MCF 10A (cell line): ENCODE measurements at regions not wholly inside any gene's neighbourhood (a gene's known extent, or its start where the extent isn't known, plus 50 kb on each side); places are given as distances from the start of the nearest gene placed in this dataset.
"Not testable (repeated sequence)": the region's sequence is repeated elsewhere in the genome, so short reads cannot be mapped to it uniquely, and the experiment has no call there.

ENCODE experiments used
- BruUV-seq: library from RNA; stranded (reverse); fragments of 400-500 nt; replicated peaks from 2 replicates; lab custom pipeline; 2021; lab: Mats Ljungman, UMichigan
- CTCF ChIA-PET: fragments of 300-600 bp; sonication (Branson Sonifier 250); formaldehyde crosslinking; extraction: SDS; loops from one replicate; lab custom pipeline; 2021; ENCODE audit warnings: antibody characterized with exemption, inconsistent platforms; lab: Yijun Ruan, JAX
- POLR2A ChIA-PET: fragments of 300-600, 350-650 bp; sonication (Branson Sonifier 250); formaldehyde crosslinking; extraction: SDS; loops from one replicate; lab custom pipeline; 2020; ENCODE audit warnings: antibody characterized with exemption, inconsistent platforms; lab: Yijun Ruan, JAX
- DNase-seq: peaks from one replicate; pipeline ENCODE4 v3.0.0-alpha.2; 2018; ENCODE audit not compliant: unreplicated experiment
- H3K27ac Mint-ChIP-seq: one replicate; pipeline ENCODE4 v1.8.0; 2022; ENCODE audit warnings: mild to moderate bottlenecking, low read depth, mixed read lengths; ENCODE audit not compliant: unreplicated experiment
- H3K27me3 Mint-ChIP-seq: one replicate; pipeline ENCODE4 v1.8.0; 2022; ENCODE audit warnings: mixed read lengths; ENCODE audit not compliant: insufficient read depth, unreplicated experiment
- H3K36me3 Mint-ChIP-seq: one replicate; pipeline ENCODE4 v1.8.0; 2022; ENCODE audit warnings: mild to moderate bottlenecking, moderate library complexity, mixed read lengths; ENCODE audit not compliant: insufficient read depth, unreplicated experiment
- H3K4me1 Mint-ChIP-seq: one replicate; pipeline ENCODE4 v1.8.0; 2022; ENCODE audit warnings: mixed read lengths; ENCODE audit not compliant: insufficient read depth, unreplicated experiment
- H3K4me3 Mint-ChIP-seq: one replicate; pipeline ENCODE4 v1.8.0; 2022; ENCODE audit warnings: mild to moderate bottlenecking, moderate library complexity, mixed read lengths; ENCODE audit not compliant: unreplicated experiment
- H3K9me3 Mint-ChIP-seq: one replicate; pipeline ENCODE4 v1.8.0; 2022; ENCODE audit warnings: mixed read lengths; ENCODE audit not compliant: unreplicated experiment
- intact Hi-C: fragments of 100-400 bp; cut with micrococcal nuclease; formaldehyde crosslinking; loops from 2 replicates; pipeline ENCODE4 v1.14.1; 2022
- TF ChIP-seq, protein P1 (sequence below): fragments of 200-600 bp; IDR thresholded peaks from one replicate; pipeline ENCODE4 v1.8.0; 2022; ENCODE audit warnings: antibody characterized with exemption, mild to moderate bottlenecking; ENCODE audit not compliant: unreplicated experiment

DNA sequence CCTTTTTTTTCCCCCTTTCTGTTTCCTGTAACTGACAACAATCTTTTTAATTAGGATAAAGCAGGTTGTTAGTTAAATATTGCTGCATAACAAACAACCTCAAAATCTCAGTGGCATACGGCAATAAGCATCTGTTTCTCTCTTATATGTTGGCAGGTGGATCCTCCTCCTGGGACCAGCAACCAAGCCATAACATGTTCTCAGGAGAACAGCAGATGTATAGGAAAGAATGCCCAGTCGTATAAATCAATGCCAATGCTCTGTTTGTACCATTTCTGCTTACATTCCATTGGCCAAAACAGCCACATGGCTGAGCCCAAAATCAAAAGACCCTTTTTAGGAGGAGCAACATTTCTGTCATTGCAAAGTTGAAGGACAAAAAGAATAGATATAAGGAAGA, 445.7 kb downstream of the AASDHPPT start:
- TF ChIP-seq, protein P1, sequence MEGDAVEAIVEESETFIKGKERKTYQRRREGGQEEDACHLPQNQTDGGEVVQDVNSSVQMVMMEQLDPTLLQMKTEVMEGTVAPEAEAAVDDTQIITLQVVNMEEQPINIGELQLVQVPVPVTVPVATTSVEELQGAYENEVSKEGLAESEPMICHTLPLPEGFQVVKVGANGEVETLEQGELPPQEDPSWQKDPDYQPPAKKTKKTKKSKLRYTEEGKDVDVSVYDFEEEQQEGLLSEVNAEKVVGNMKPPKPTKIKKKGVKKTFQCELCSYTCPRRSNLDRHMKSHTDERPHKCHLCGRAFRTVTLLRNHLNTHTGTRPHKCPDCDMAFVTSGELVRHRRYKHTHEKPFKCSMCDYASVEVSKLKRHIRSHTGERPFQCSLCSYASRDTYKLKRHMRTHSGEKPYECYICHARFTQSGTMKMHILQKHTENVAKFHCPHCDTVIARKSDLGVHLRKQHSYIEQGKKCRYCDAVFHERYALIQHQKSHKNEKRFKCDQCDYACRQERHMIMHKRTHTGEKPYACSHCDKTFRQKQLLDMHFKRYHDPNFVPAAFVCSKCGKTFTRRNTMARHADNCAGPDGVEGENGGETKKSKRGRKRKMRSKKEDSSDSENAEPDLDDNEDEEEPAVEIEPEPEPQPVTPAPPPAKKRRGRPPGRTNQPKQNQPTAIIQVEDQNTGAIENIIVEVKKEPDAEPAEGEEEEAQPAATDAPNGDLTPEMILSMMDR: no peak
- CTCF ChIA-PET: interaction anchor here (1.1 kb wide), 2 partner anchors 43 to 204 kb away, joined by 4 to 5 read pairs; no protein-coding TSS in a partner anchor
- POLR2A ChIA-PET: no interaction called here

DNA sequence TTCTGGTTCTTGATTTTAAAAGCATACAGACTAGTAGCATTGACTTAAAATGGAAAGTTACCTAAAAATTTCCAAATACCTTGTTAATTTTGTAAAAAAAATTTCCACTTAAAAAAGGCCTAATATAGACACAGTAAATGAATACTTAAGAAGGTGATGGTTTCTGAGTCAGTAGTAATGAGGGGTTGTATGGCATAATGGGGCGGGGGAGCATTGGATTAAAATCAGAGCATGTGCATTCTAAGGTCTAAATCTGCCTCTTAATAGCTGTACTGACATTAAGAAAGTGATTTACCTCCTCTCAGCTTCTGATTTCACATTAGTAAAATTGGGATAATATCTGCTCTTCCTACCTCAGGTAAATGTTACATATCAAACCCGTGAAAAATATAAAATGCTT, 446.5 kb downstream of the AASDHPPT start:
- POLR2A ChIA-PET: no interaction called here
- CTCF ChIA-PET: no interaction called here
- DNase-seq: no peak
- intact Hi-C loops: no loop called here
- H3K4me3 Mint-ChIP-seq: no peak overlapping the region
- H3K27ac Mint-ChIP-seq: no peak overlapping the region
- H3K27me3 Mint-ChIP-seq: no peaks in the 10 kb centered on the region
- TF ChIP-seq, protein P1: no peak
- H3K36me3 Mint-ChIP-seq: no peaks in the 10 kb centered on the region
- BruUV-seq: no TSS peak
- H3K9me3 Mint-ChIP-seq: peaks cover 7% of the 10 kb centered on the region
- H3K4me1 Mint-ChIP-seq: no peaks in the 10 kb centered on the region

More for the DNA sequence above, 445.7 kb downstream of the AASDHPPT start:
- intact Hi-C loops: no loop called here
- DNase-seq: no peak
- H3K9me3 Mint-ChIP-seq: peaks cover 7% of the 10 kb centered on the region
- no peak overlapping the region for H3K27ac Mint-ChIP-seq
- BruUV-seq: no TSS peak
- H3K27me3 Mint-ChIP-seq: no peaks in the 10 kb centered on the region
- no peaks in the 10 kb centered on the region for H3K4me1 Mint-ChIP-seq
- H3K4me3 Mint-ChIP-seq: no peak overlapping the region
- no peaks in the 10 kb centered on the region for H3K36me3 Mint-ChIP-seq

DNA sequence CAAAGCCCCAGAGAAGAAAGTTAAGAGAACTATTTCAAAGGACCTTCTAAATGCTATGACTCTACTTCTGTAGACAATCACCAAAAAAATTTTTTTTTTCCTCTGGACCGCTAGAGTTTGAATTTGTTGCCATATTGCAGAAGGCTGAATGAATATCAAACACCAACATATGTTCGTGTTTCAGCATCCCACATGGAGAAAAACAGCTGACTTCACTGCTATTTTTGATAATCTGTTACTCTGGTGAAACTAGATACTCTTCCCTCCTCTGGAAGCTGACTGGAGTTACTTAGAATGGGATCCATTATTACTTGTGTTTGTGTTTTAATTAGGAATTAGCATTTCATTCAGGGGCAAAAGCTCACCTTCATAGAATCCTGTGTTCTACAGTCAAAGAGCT, 447.0 kb downstream of the AASDHPPT start:
- TF ChIP-seq, protein P1: no peak
- intact Hi-C loops: no loop called here
- no peak overlapping the region for H3K4me3 Mint-ChIP-seq
- no peak overlapping the region for H3K27ac Mint-ChIP-seq
- H3K9me3 Mint-ChIP-seq: peaks cover 7% of the 10 kb centered on the region
- POLR2A ChIA-PET: no interaction called here
- CTCF ChIA-PET: interaction anchor here (0.8 kb wide), 1 partner anchor 247 kb away, joined by 3 read pairs; no protein-coding TSS in a partner anchor
- H3K27me3 Mint-ChIP-seq: no peaks in the 10 kb centered on the region
- H3K4me1 Mint-ChIP-seq: no peaks in the 10 kb centered on the region
- no TSS peak for BruUV-seq
- DNase-seq: no peak
- H3K36me3 Mint-ChIP-seq: no peaks in the 10 kb centered on the region

DNA sequence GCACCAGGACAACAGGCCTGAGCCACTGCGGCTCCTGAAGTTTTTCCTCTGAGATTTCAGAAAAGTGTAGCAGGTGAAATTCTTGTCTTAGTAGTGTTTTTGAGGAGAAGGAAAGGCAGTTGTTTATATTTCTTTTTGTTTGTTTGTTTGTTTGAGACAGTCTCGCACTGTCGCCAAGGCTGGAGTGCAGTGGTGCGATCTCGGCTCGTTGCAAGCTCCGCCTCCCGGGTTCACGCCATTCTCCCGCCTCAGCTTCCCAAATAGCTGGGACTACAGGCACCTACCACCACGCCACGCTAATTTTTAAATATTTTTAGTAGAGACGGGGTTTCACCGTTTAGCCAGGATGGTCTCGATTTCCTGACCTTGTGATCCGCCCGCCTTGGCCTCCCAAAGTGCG, 454.2 kb downstream of the AASDHPPT start:
- DNase-seq, H3K27me3 Mint-ChIP-seq, H3K4me3 Mint-ChIP-seq, H3K27ac Mint-ChIP-seq, H3K9me3 Mint-ChIP-seq, H3K4me1 Mint-ChIP-seq, BruUV-seq, intact Hi-C loops, H3K36me3 Mint-ChIP-seq: not testable (repeated sequence)
- ChIA-PET POLR2A (interaction anchor here (0.5 kb wide), 1 partner anchor 524 kb away, joined by 3 read pairs; no protein-coding TSS in a partner anchor), CTCF (interaction anchor here (0.6 kb wide), 2 partner anchors 14 to 92 kb away, joined by 3 read pairs; no protein-coding TSS in a partner anchor)

DNA sequence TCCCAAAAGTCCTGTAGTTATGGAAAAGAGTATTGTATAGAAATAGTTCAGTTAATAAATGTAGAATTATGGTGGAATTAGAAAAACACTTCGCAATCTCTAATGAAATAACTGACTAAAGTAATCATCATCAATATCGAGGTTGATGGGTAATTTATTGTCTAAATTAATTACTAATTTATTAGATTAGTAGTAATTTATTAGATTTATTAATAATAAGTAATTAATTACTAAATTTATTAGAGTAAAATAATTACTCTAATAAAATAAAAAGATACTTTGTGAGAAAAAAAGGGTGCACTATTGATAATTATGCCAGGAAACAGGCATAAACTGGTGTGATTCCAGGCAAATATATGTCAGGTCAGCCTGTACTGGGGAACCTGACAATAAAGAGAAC, 455.6 kb downstream of the AASDHPPT start:
- H3K36me3 Mint-ChIP-seq: no peaks in the 10 kb centered on the region
- no peak for DNase-seq
- intact Hi-C loops: no loop called here
- H3K27me3 Mint-ChIP-seq: no peaks in the 10 kb centered on the region
- CTCF ChIA-PET: no interaction called here
- TF ChIP-seq, protein P1: no peak
- no peak overlapping the region for H3K27ac Mint-ChIP-seq
- H3K4me3 Mint-ChIP-seq: no peak overlapping the region
- H3K4me1 Mint-ChIP-seq: no peaks in the 10 kb centered on the region
- no TSS peak for BruUV-seq
- POLR2A ChIA-PET: no interaction called here
- H3K9me3 Mint-ChIP-seq: no peaks in the 10 kb centered on the region
